Tibial nerve (tissue), 4 donors: ENCODE measurements at regions not wholly inside any gene's neighbourhood (a gene's known extent, or its start where the extent isn't known, plus 50 kb on each side); places are given as distances from the start of the nearest gene placed in this dataset.
A peak's percentile ranks its signal among the peaks of the same experiment; 100 is the strongest.

ENCODE experiments used
- DNase-seq, 2 donors: peaks; one replicate each; pipeline ENCODE4 v3.0.0-alpha.2; 2019; ENCODE audit warnings: low spot score in 2 of 2
- H3K27ac ChIP-seq, 4 donors: fragments of 200-600 bp; sonication (generic) in 3 of 4; one replicate each; pipeline ENCODE4 v1.5.1; 2017 to 2019; ENCODE audit warnings: mild to moderate bottlenecking in 1 of 4
- H3K27me3 ChIP-seq, 2 donors: fragments of 200-600 bp; sonication (generic) in 1 of 2; one replicate each; pipeline versions ENCODE4 v1.5.1 to v1.6.0; 2017 to 2019
- H3K36me3 ChIP-seq, 3 donors: fragments of 200-600 bp; sonication (generic); one replicate each; pipeline ENCODE4 v1.5.1; 2018 to 2019
- H3K4me1 ChIP-seq, 4 donors: fragments of 200-600 bp; sonication (generic) in 3 of 4; one replicate each; pipeline ENCODE4 v1.5.1; 2017 to 2019
- H3K4me3 ChIP-seq, 4 donors: fragments of 200-600 bp; sonication (generic) in 3 of 4; one replicate each; pipeline ENCODE4 v1.5.1; 2017 to 2019; ENCODE audit warnings: mild to moderate bottlenecking in 1 of 4, moderate library complexity in 1 of 4
- H3K9me3 ChIP-seq, 4 donors: fragments of 200-600 bp; sonication (generic) in 3 of 4; one replicate each; pipeline ENCODE4 v1.5.1; 2017 to 2019
- CTCF ChIP-seq, 5 experiments: fragments of 200-600 bp in 3 of 5; fragments of 450-650 bp in 2 of 5; sonication (generic) in 3 of 5; IDR thresholded peaks; one replicate each; pipeline ENCODE4 v1.5.1; 2016 to 2019; ENCODE audit warnings: antibody characterized with exemption in 5 of 5, mild to moderate bottlenecking in 3 of 5, moderate library complexity in 2 of 5
- EP300 ChIP-seq, 2 donors: sonication (generic); formaldehyde crosslinking; IDR thresholded peaks; one replicate each; pipeline ENCODE4 v1.6.1; 2017; ENCODE audit warnings: antibody characterized with exemption in 2 of 2, mild to moderate bottlenecking in 1 of 2
- POLR2A ChIP-seq, 2 donors: fragments of 450-650 bp; IDR thresholded peaks; one replicate each; pipeline ENCODE4 v1.6.1; 2017; ENCODE audit warnings: antibody characterized with exemption in 2 of 2, mild to moderate bottlenecking in 2 of 2, moderate library complexity in 2 of 2
- WGBS, 2 donors: methylation state at CpG; one replicate each; pipeline ENCODE4 v1.1.5; 2018; 5-methylcytosine and 5-hydroxymethylcytosine counted together

GRCh38 chr4:127102361-127102760 lies 530.4 kb upstream of the INTU start:
- no peaks in the 10 kb centered on the region for H3K4me1 ChIP-seq
- no peaks in the 10 kb centered on the region for H3K36me3 ChIP-seq
- no peaks in the 10 kb centered on the region for H3K27me3 ChIP-seq
- peaks cover 0 to 3% (median under 1%) of the 10 kb centered on the region in 4 donors for H3K9me3 ChIP-seq
- no peak overlapping the region for H3K4me3 ChIP-seq
- H3K27ac ChIP-seq = no peak overlapping the region
- WGBS, 2 donors = 35 to 90% methylated on average over 1 of the region's 1 CpG
- no peak for DNase-seq
- TF ChIP-seq POLR2A (IDR thresholded peaks at IDR 0.05) = no peak
- TF ChIP-seq EP300 (IDR thresholded peaks at IDR 0.05) = no peak
- TF ChIP-seq CTCF (IDR thresholded peaks at IDR 0.05) = no peak

- Histone ChIP-seq H3K9me3 (peaks cover 0 to 11% (median 2%) of the 10 kb centered on the region in 4 donors), H3K27ac (peak overlapping the region in 1 of 4 donors; percentile 24)
- WGBS, 2 donors = 21 to 24% methylated on average over 3 of the region's 3 CpGs
Observed at GRCh38 chr4:127103681-127104115, 529.1 kb upstream of the INTU start.

GRCh38 chr4:127113844-127114362 lies 518.9 kb upstream of the INTU start:
- Histone ChIP-seq H3K9me3 (peaks cover 0 to 7% (median 0%) of the 10 kb centered on the region in 4 donors), H3K27ac (no peak overlapping the region), H3K4me1 (no peaks in the 10 kb centered on the region), H3K4me3 (no peak overlapping the region), H3K36me3 (no peaks in the 10 kb centered on the region), H3K27me3 (no peaks in the 10 kb centered on the region)
- no peak for DNase-seq
- TF ChIP-seq EP300 (IDR thresholded peaks at IDR 0.05) = no peak
- no peak for TF ChIP-seq POLR2A (IDR thresholded peaks at IDR 0.05)
- TF ChIP-seq CTCF (IDR thresholded peaks at IDR 0.05) = no peak

More at GRCh38 chr4:127103681-127104115, 529.1 kb upstream of the INTU start:
- H3K36me3 ChIP-seq = no peaks in the 10 kb centered on the region
- TF ChIP-seq EP300 (IDR thresholded peaks at IDR 0.05) (no peak), CTCF (IDR thresholded peaks at IDR 0.05) (no peak)
- no peaks in the 10 kb centered on the region for H3K27me3 ChIP-seq
- peak in 1 of 2 donors; percentile 12 for DNase-seq
- no peaks in the 10 kb centered on the region for H3K4me1 ChIP-seq
- no peak overlapping the region for H3K4me3 ChIP-seq

- DNase-seq = no peak
- TF ChIP-seq POLR2A (IDR thresholded peaks at IDR 0.05) = no peak
- TF ChIP-seq CTCF (IDR thresholded peaks at IDR 0.05) = no peak
- TF ChIP-seq EP300 (IDR thresholded peaks at IDR 0.05) = no peak
Observed at GRCh38 chr4:127118681-127119080, 514.1 kb upstream of the INTU start.

GRCh38 chr4:127120441-127121090 lies 512.2 kb upstream of the INTU start:
- no peaks in the 10 kb centered on the region for H3K9me3 ChIP-seq
- DNase-seq = no peak
- no peaks in the 10 kb centered on the region for H3K4me1 ChIP-seq
- 75 to 79% methylated on average over 11 of the region's 11 CpGs for WGBS, 2 donors
- no peak overlapping the region for H3K27ac ChIP-seq
- TF ChIP-seq POLR2A (IDR thresholded peaks at IDR 0.05) (no peak), EP300 (IDR thresholded peaks at IDR 0.05) (no peak), CTCF (IDR thresholded peaks at IDR 0.05) (no peak)
- no peaks in the 10 kb centered on the region for H3K36me3 ChIP-seq
- H3K27me3 ChIP-seq = no peaks in the 10 kb centered on the region
- no peak overlapping the region for H3K4me3 ChIP-seq

More at GRCh38 chr4:127118681-127119080, 514.1 kb upstream of the INTU start:
- Histone ChIP-seq H3K27ac (no peak overlapping the region), H3K4me3 (no peak overlapping the region), H3K4me1 (no peaks in the 10 kb centered on the region), H3K9me3 (peaks cover 0 to 4% (median 0%) of the 10 kb centered on the region in 4 donors), H3K36me3 (no peaks in the 10 kb centered on the region), H3K27me3 (no peaks in the 10 kb centered on the region)
- 53 to 60% methylated on average over 3 of the region's 3 CpGs for WGBS, 2 donors
